BJ (cell line): ENCODE measurements at regions not wholly inside any gene's neighbourhood (a gene's known extent, or its start where the extent isn't known, plus 50 kb on each side); places are given as distances from the start of the nearest gene placed in this dataset.

Experiments used
- CTCF ChIA-PET: fragments of 350-600 bp; formaldehyde crosslinking; extraction: SDS; loops from one replicate; lab custom pipeline; 2021; ENCODE audit warnings: antibody characterized with exemption, inconsistent platforms; lab: Yijun Ruan, JAX
- POLR2A ChIA-PET: fragments of 300-600 bp; sonication (Branson Sonifier 250); formaldehyde crosslinking; extraction: SDS; loops from one replicate; lab custom pipeline; 2021; ENCODE audit warnings: antibody characterized with exemption; lab: Charles Lee
- DNase-seq: peaks from one replicate; pipeline ENCODE4 v3.0.0-alpha.2; 2011; ENCODE audit warnings: low read depth
- H3K27me3 ChIP-seq: 2 replicates; pipeline ENCODE4 v1.6.0; 2011; ENCODE audit warnings: low read length; ENCODE audit not compliant: control insufficient read depth, insufficient read depth
- H3K36me3 ChIP-seq: 2 replicates; pipeline ENCODE4 v1.5.1; 2011; ENCODE audit warnings: low read length; ENCODE audit not compliant: control insufficient read depth, insufficient read depth
- H3K4me3 ChIP-seq: 2 replicates; pipeline ENCODE4 v1.5.1; 2011; ENCODE audit warnings: low read depth, mild to moderate bottlenecking, control low read depth, low read length
- CTCF ChIP-seq: IDR thresholded peaks from 2 replicates; pipeline ENCODE4 v1.5.1; 2011; ENCODE audit warnings: low read depth, mild to moderate bottlenecking, control low read depth, inconsistent platforms, low read length, moderate library complexity; ENCODE audit not compliant: insufficient read depth

DNA sequence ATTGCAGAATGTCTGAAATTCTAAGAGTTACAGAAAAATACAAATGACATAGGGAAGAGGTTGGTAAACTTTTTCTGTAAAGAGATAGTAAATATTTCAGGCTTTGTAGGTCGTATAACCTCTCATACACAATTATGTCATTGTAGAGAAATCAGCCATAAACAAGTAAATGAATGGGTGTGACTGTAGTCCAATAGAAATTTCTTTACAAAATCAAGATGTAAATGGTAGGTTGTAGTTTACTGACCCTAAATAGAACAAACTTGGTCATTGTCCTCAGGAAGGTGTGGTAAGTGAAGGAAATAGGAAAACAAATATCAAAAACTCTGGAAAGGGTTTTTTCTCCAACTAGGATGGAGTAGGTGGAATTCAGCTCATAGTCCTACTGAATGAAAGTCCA is 415.5 kb upstream of the SPHKAP start:
- ChIA-PET POLR2A (no interaction called here), CTCF (no interaction called here)
- Histone ChIP-seq H3K27me3 (no peaks in the 10 kb centered on the region), H3K4me3 (no peak overlapping the region), H3K36me3 (no peaks in the 10 kb centered on the region)
- TF ChIP-seq CTCF: no peak
- no peak for DNase-seq

- H3K4me3 ChIP-seq: no peak overlapping the region
- no peaks in the 10 kb centered on the region for H3K36me3 ChIP-seq
- POLR2A ChIA-PET: interaction anchor here (0.6 kb wide), 1 partner anchor 17 kb away, joined by 4 read pairs; no protein-coding TSS in a partner anchor
- no peaks in the 10 kb centered on the region for H3K27me3 ChIP-seq
- TF ChIP-seq CTCF: no peak
- DNase-seq: no peak
- CTCF ChIA-PET: no interaction called here
Observed at GRCh38 chr2:228594012-228594411, 412.5 kb upstream of the SPHKAP start.

DNA sequence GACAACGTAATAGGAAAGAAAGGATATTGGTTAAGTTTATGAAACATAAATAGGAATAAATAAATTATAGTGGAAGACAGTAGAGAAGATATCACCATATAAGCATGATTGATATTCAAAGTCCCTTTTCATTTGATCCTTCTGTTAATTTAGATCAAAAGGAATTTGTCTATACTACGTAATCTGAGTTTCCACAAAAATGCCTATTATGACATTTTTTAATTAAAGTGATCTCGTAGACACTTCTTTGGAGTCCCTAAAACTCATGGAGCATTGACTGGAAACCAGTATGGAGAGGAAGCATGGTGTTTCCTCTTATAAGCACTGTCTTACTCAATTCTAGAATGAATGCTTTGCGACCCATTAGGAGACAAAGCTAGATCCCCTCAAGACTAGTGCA is 411.4 kb upstream of the SPHKAP start:
- H3K4me3 ChIP-seq: no peak overlapping the region
- ChIA-PET CTCF (no interaction called here), POLR2A (no interaction called here)
- no peak for DNase-seq
- no peak for TF ChIP-seq CTCF
- no peaks in the 10 kb centered on the region for H3K36me3 ChIP-seq
- H3K27me3 ChIP-seq: no peaks in the 10 kb centered on the region

DNA sequence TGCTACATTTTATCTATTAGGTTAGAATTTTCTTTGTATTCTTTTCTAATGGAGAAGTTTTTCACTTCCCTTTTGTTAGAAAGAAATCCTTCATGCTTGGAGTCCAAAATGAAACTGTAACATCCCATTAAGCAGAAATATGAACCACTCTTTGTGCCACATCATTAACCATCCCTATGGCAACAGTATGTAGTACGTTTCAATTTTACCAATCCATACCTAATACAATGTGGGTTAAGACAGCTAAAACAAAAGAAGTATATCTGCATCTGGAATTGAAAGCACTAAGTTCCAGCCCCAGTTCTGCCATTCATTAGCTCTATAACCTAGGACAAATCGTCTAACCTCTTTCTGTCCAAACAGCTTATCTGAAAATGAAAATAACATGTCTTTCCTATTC is 409.2 kb upstream of the SPHKAP start:
- CTCF ChIA-PET: no interaction called here
- TF ChIP-seq CTCF: no peak
- POLR2A ChIA-PET: no interaction called here
- Histone ChIP-seq H3K4me3 (no peak overlapping the region), H3K36me3 (no peaks in the 10 kb centered on the region), H3K27me3 (no peaks in the 10 kb centered on the region)
- no peak for DNase-seq

- ChIA-PET POLR2A (no interaction called here), CTCF (no interaction called here)
- no peak for DNase-seq
Observed at GRCh38 chr2:228589115-228589514, 407.6 kb upstream of the SPHKAP start.

More at GRCh38 chr2:228589115-228589514, 407.6 kb upstream of the SPHKAP start:
- Histone ChIP-seq H3K4me3 (no peak overlapping the region), H3K27me3 (no peaks in the 10 kb centered on the region), H3K36me3 (no peaks in the 10 kb centered on the region)
- no peak for TF ChIP-seq CTCF
